ENCODE measurements at regions not wholly inside any gene's neighbourhood (a gene's known extent, or its start where the extent isn't known, plus 50 kb on each side); places are given as distances from the start of the nearest gene placed in this dataset.

DNA sequence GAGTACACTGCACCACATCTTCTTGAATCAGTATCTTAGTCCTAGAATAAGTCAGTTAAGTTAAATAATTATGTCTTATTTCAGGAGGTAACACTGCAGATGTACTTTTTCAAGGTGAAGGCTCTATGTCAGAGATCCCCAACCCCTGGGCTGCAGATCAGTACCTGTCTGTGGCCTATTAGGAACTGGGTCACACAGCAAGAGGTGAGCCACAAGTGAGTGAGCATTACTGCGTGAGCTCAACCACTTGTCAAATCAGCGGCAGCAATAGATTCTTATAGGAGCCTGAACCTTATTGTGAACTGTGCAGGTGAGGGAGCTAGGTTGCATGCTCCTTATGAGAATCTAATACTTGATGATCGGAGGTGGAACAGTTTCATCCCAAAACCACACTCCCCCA lies 851.9 kb upstream of the ALCAM start (continued):
- no peak for TF ChIP-seq CHD1 (IDR thresholded peaks at IDR 0.05; ENCODE audit: low read depth, low read length)
